K562 (cell line): ENCODE measurements at regions not wholly inside any gene's neighbourhood (a gene's known extent, or its start where the extent isn't known, plus 50 kb on each side); places are given as distances from the start of the nearest gene placed in this dataset.

Experiments
- ATAC-seq: fragments of 200-7000 bp; cut with Tn5 transposase; 3 replicates; pipeline ENCODE4 v1.9.1; 2020; ENCODE audit warnings: moderate library complexity
- BruUV-seq: library from RNA; stranded (reverse); fragments of 400-500 nt; replicated peaks from 2 replicates; lab custom pipeline; 2021; lab: Mats Ljungman, UMichigan
- CTCF ChIA-PET: fragments of 300-600 bp; formaldehyde crosslinking; extraction: SDS; loops from one replicate; lab custom pipeline; 2021; ENCODE audit warnings: low intra/inter-chr PET ratio; lab: Yijun Ruan, JAX
- POLR2A ChIA-PET: fragments of 300-600, 350-650 bp; sonication (Branson Sonifier 250); formaldehyde crosslinking; extraction: SDS; loops from one replicate; lab custom pipeline; 2021; ENCODE audit warnings: antibody characterized with exemption, inconsistent platforms; lab: Yijun Ruan, JAX
- DNase-seq, 4 experiments: peaks; one replicate each; pipeline versions ENCODE4 v3.0.0 to v3.0.0-alpha.2; 2011 to 2018; ENCODE audit warnings: low spot score in 3 of 4, mixed read lengths in 3 of 4; ENCODE audit errors: extremely low read depth in 1 of 4
- FAIRE-seq: peaks from 2 replicates; lab custom pipeline; 2011; peaks lifted over from hg19 to GRCh38; lab: Jason Lieb, UNC
- H2AFZ ChIP-seq: 2 replicates; pipeline ENCODE4 v1.6.0; 2011; ENCODE audit warnings: low read depth, low read length, control low read depth, inconsistent platforms
- H3K27ac ChIP-seq: fragments of 200-600 bp; 3 replicates; pipeline ENCODE4 v1.8.0; 2011; ENCODE audit warnings: low read depth, mild to moderate bottlenecking, control low read depth, inconsistent platforms, low read length, moderate library complexity, mixed read lengths; ENCODE audit errors: extremely low read depth
- H3K27me3 ChIP-seq, 2 experiments: fragments of 300-600 bp in 1 of 2; 2 replicates in 1 of 2; 3 replicates in 1 of 2; pipeline versions ENCODE4 v1.6.0 to v1.8.0; 2011; ENCODE audit warnings: inconsistent platforms in 2 of 2, low read length in 2 of 2, mild to moderate bottlenecking in 1 of 2, mixed read lengths in 1 of 2, moderate library complexity in 1 of 2; ENCODE audit not compliant: control insufficient read depth in 2 of 2, insufficient read depth in 2 of 2
- H3K36me3 ChIP-seq: fragments of 300-600 bp; 3 replicates; pipeline ENCODE4 v1.8.0; 2011; ENCODE audit warnings: mild to moderate bottlenecking, low read length, inconsistent platforms; ENCODE audit not compliant: control insufficient read depth, insufficient read depth
- H3K4me1 ChIP-seq, 2 experiments: fragments of 200-600 bp in 1 of 2; replicated peaks in 1 of 2; 2 replicates in 1 of 2; 3 replicates in 1 of 2; pipeline versions ENCODE4 v1.5.1 to v1.8.0; 2011; ENCODE audit warnings: inconsistent platforms in 2 of 2, low read length in 2 of 2, mild to moderate bottlenecking in 1 of 2, mixed read lengths in 1 of 2, moderate library complexity in 1 of 2; ENCODE audit not compliant: control insufficient read depth in 2 of 2, insufficient read depth in 2 of 2
- H3K4me2 ChIP-seq: 2 replicates; pipeline ENCODE4 v1.6.1; 2011; ENCODE audit warnings: low read length, control low read depth, inconsistent platforms, mixed read lengths; ENCODE audit not compliant: insufficient read depth
- H3K4me3 ChIP-seq: fragments of 200-600 bp; sonication (generic), shearing (Covaris generic); 2 replicates; pipeline ENCODE4 v1.5.1; 2016; ENCODE audit warnings: control low read depth, inconsistent platforms
- H3K79me2 ChIP-seq: fragments of 200-600 bp; 3 replicates; pipeline ENCODE4 v1.8.0; 2011; ENCODE audit warnings: low read length, inconsistent platforms; ENCODE audit not compliant: control insufficient read depth, insufficient read depth
- H3K9ac ChIP-seq, 2 experiments: 2 replicates each; pipeline versions ENCODE4 v1.6.0 to v1.6.1; 2011; ENCODE audit warnings: low read depth in 2 of 2, low read length in 2 of 2, control low read depth in 1 of 2, inconsistent platforms in 1 of 2, mild to moderate bottlenecking in 1 of 2, mixed read lengths in 1 of 2; ENCODE audit not compliant: insufficient read depth in 1 of 2
- H3K9me1 ChIP-seq: one replicate; pipeline ENCODE4 v1.6.0; 2011; ENCODE audit warnings: inconsistent platforms, mild to moderate bottlenecking, low read length, moderate library complexity; ENCODE audit not compliant: control insufficient read depth, insufficient read depth
- H3K9me3 ChIP-seq: replicated peaks from 2 replicates; pipeline ENCODE4 v1.5.1; 2011; ENCODE audit warnings: low read depth, low read length, inconsistent platforms; ENCODE audit not compliant: control insufficient read depth, insufficient read depth
- H4K20me1 ChIP-seq: replicated peaks from 2 replicates; pipeline ENCODE4 v1.6.1; 2011; ENCODE audit warnings: low read length, inconsistent platforms, mixed read lengths; ENCODE audit not compliant: control insufficient read depth, insufficient read depth
- ARID2 ChIP-seq: fragments of 450-650 bp; IDR thresholded peaks from 2 replicates; pipeline ENCODE4 v1.6.1; 2017; ENCODE audit warnings: antibody characterized with exemption, mild to moderate bottlenecking
- ASH1L ChIP-seq: fragments of 450-650 bp; IDR thresholded peaks from 2 replicates; pipeline ENCODE4 v1.6.1; 2018; ENCODE audit warnings: borderline replicate concordance, mild to moderate bottlenecking, low read depth; ENCODE audit not compliant: partially characterized antibody
- BDP1 ChIP-seq: IDR thresholded peaks from 3 replicates; pipeline ENCODE4 v1.6.1; 2011; ENCODE audit not compliant: insufficient read length, insufficient read depth
- CBX1 ChIP-seq: sonication (generic); IDR thresholded peaks from 2 replicates; pipeline ENCODE4 v1.6.1; 2016; ENCODE audit warnings: antibody characterized with exemption, low read depth, mild to moderate bottlenecking
- CHD2 ChIP-seq: IDR thresholded peaks from 2 replicates; pipeline ENCODE4 v1.6.1; 2011; ENCODE audit warnings: low read depth, low read length
- CREM ChIP-seq: IDR thresholded peaks from 2 replicates; pipeline ENCODE4 v1.6.1; 2014; ENCODE audit warnings: antibody characterized with exemption, low read depth
- E2F3 ChIP-seq: fragments of 250-450 bp; sonication (Bioruptor Pico); IDR thresholded peaks from 2 replicates; pipeline ENCODE4 v1.4.0; 2020; ENCODE audit warnings: mild to moderate bottlenecking
- HCFC1 ChIP-seq: IDR thresholded peaks from 2 replicates; pipeline ENCODE4 v1.6.1; 2012; ENCODE audit warnings: low read depth, low read length, improper control_type of control experiment
- HDAC1 ChIP-seq, 2 experiments: fragments of 450-650 bp; IDR thresholded peaks; 2 replicates each; pipeline ENCODE4 v1.6.1; 2016 to 2017; ENCODE audit warnings: inconsistent platforms in 1 of 2, mild to moderate bottlenecking in 1 of 2, moderate library complexity in 1 of 2
- HIVEP1 ChIP-seq: fragments of 250-450 bp; sonication (Bioruptor Pico); IDR thresholded peaks from 2 replicates; pipeline ENCODE4 v1.4.0; 2020; ENCODE audit warnings: mild to moderate bottlenecking
- HNRNPH1 ChIP-seq: fragments of 200-400 bp; formaldehyde crosslinking; optimal IDR thresholded peaks from 2 replicates; pipeline ENCODE3; 2017; ENCODE audit warnings: low read depth, mild to moderate bottlenecking, low read length, moderate library complexity
- HNRNPL ChIP-seq: fragments of 200-400 bp; formaldehyde crosslinking; IDR thresholded peaks from 2 replicates; pipeline ENCODE4 v1.6.1; 2017; ENCODE audit warnings: low read depth, mild to moderate bottlenecking, low read length
- SIRT6 ChIP-seq: IDR thresholded peaks from one replicate; pipeline ENCODE4 v1.6.1; 2012; ENCODE audit warnings: low read depth, mild to moderate bottlenecking, control low read depth, inconsistent platforms, low read length, moderate library complexity
- SMC3 ChIP-seq: conservative IDR thresholded peaks from 2 replicates; pipeline ENCODE4 v1.6.1; 2011; ENCODE audit warnings: low read depth, low read length, improper control_type of control experiment; ENCODE audit not compliant: insufficient read depth
- SNAPC5 ChIP-seq: fragments of 250-450 bp; sonication (Bioruptor Pico); IDR thresholded peaks from 2 replicates; pipeline ENCODE4 v1.8.0; 2021; ENCODE audit warnings: moderate library complexity, mild to moderate bottlenecking, inconsistent platforms
- TCFL5 ChIP-seq: fragments of 250-450 bp; sonication (Bioruptor Pico); conservative IDR thresholded peaks from 2 replicates; pipeline ENCODE4 v1.6.1; 2021; ENCODE audit warnings: mild to moderate bottlenecking, moderate library complexity, matching md5 sums
- ZBTB26 ChIP-seq: fragments of 450-650 bp; formaldehyde crosslinking; IDR thresholded peaks from 2 replicates; pipeline ENCODE4 v1.4.0; 2022; ENCODE audit warnings: missing genetic modification characterization
- WGBS: fragments of 100-300 bp; shearing (Covaris generic); methylation state at CpG from one replicate; pipeline ENCODE4 v1.1.6; 2016; ENCODE audit warnings: low coverage, mixed read lengths; ENCODE audit not compliant: insufficient coverage; ENCODE audit errors: missing lambda C conversion rate; 5-methylcytosine and 5-hydroxymethylcytosine counted together
- in situ Hi-C: fragments of 300-500 bp; cut with MboI; formaldehyde crosslinking; loops from 4 replicates; pipeline ENCODE4 v1.15.0; 2018; ENCODE audit warnings: inconsistent platforms, mixed read lengths
- intact Hi-C: fragments of 100-400 bp; cut with micrococcal nuclease; formaldehyde crosslinking; loops from 2 replicates; pipeline ENCODE4 v1.14.2; 2022
- TF ChIP-seq, protein P1 (sequence below): fragments of 450-650 bp; IDR thresholded peaks from 2 replicates; pipeline ENCODE4 v1.6.1; 2016; ENCODE audit warnings: borderline replicate concordance

- Histone ChIP-seq H4K20me1 (no peaks in the 10 kb centered on the region), H3K27ac (no peak overlapping the region), H3K9me1 (no peaks in the 10 kb centered on the region), H3K79me2 (no peaks in the 10 kb centered on the region), H3K9me3 (no peaks in the 10 kb centered on the region), H2AFZ (no peak overlapping the region), H3K4me2 (no peak overlapping the region), H3K36me3 (no peaks in the 10 kb centered on the region), H3K4me1 (no peaks in the 10 kb centered on the region), H3K4me3 (no peak overlapping the region), H3K9ac (no peak overlapping the region), H3K27me3 (peaks cover 16 to 57% of the 10 kb centered on the region in 2 experiments; a peak in 4 of 5 replicates)
- WGBS, result 0% methylated on average over 11 of the region's 11 CpGs
- FAIRE-seq (no peak), ATAC-seq (no peak), DNase-seq (no peak)
- in situ Hi-C loops (no loop called here), intact Hi-C loops (no loop called here)
- POLR2A ChIA-PET, result no interaction called here
- no peak for TF ChIP-seq SIRT6
- no peak for TF ChIP-seq HNRNPL
- no peak for TF ChIP-seq SNAPC5
- no peak for TF ChIP-seq E2F3 (CRISPR knock-in tag)
- no peak for TF ChIP-seq BDP1
- no peak for TF ChIP-seq HCFC1
- no peak for TF ChIP-seq HDAC1 (IDR thresholded peaks at IDR 0.05)
- TF ChIP-seq CREM, result no peak
- TF ChIP-seq ZBTB26 (CRISPR knock-in tag), result no peak
- TF ChIP-seq HNRNPH1, result no peak
- no peak for TF ChIP-seq HIVEP1 (CRISPR knock-in tag)
- no peak for TF ChIP-seq ARID2
- TF ChIP-seq TCFL5 (CRISPR knock-in tag), result no peak
- no peak for TF ChIP-seq ASH1L
- no peak for TF ChIP-seq CHD2
- no peak for TF ChIP-seq CBX1
- TF ChIP-seq SMC3, result no peak
- TF ChIP-seq, protein P1, sequence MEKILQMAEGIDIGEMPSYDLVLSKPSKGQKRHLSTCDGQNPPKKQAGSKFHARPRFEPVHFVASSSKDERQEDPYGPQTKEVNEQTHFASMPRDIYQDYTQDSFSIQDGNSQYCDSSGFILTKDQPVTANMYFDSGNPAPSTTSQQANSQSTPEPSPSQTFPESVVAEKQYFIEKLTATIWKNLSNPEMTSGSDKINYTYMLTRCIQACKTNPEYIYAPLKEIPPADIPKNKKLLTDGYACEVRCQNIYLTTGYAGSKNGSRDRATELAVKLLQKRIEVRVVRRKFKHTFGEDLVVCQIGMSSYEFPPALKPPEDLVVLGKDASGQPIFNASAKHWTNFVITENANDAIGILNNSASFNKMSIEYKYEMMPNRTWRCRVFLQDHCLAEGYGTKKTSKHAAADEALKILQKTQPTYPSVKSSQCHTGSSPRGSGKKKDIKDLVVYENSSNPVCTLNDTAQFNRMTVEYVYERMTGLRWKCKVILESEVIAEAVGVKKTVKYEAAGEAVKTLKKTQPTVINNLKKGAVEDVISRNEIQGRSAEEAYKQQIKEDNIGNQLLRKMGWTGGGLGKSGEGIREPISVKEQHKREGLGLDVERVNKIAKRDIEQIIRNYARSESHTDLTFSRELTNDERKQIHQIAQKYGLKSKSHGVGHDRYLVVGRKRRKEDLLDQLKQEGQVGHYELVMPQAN, result no peak
- CTCF ChIA-PET, result no interaction called here
- no TSS peak for BruUV-seq
Observed at GRCh38 chr12:125243811-125244210, 178.6 kb downstream of the AACS start.
